Spinal cord (tissue), 9 donors: ENCODE measurements at regions not wholly inside any gene's neighbourhood (a gene's known extent, or its start where the extent isn't known, plus 50 kb on each side); places are given as distances from the start of the nearest gene placed in this dataset.
"Not testable (repeated sequence)": the region's sequence is repeated elsewhere in the genome, so short reads cannot be mapped to it uniquely, and the experiment has no call there.

ENCODE experiments used
- DNase-seq, 6 donors: peaks; one replicate each; pipeline versions ENCODE4 v3.0.0 to v3.0.0-alpha.2; 2013 to 2015; ENCODE audit warnings: low spot score in 6 of 6, low read depth in 4 of 6
- H3K27ac ChIP-seq: one replicate; pipeline ENCODE4 v1.5.1; 2013; ENCODE audit warnings: low read depth, low read length, control low read depth
- H3K27me3 ChIP-seq: one replicate; pipeline ENCODE4 v1.6.1; 2013; ENCODE audit warnings: low read length; ENCODE audit not compliant: control insufficient read depth, insufficient read depth
- H3K36me3 ChIP-seq: one replicate; pipeline ENCODE4 v1.6.1; 2013; ENCODE audit warnings: low read length; ENCODE audit not compliant: control insufficient read depth, insufficient read depth
- H3K4me1 ChIP-seq: one replicate; pipeline ENCODE4 v1.6.1; 2013; ENCODE audit warnings: low read length; ENCODE audit not compliant: control insufficient read depth, insufficient read depth
- H3K4me3 ChIP-seq: one replicate; pipeline ENCODE4 v1.5.1; 2013; ENCODE audit warnings: low read depth, low read length, control low read depth
- H3K9me3 ChIP-seq: one replicate; pipeline ENCODE4 v1.6.1; 2013; ENCODE audit warnings: low read length; ENCODE audit not compliant: control insufficient read depth, insufficient read depth
- WGBS: methylation state at CpG from one replicate; pipeline ENCODE4 v1.1.5; 2013; ENCODE audit warnings: missing lambda C conversion rate; ENCODE audit not compliant: insufficient coverage; 5-methylcytosine and 5-hydroxymethylcytosine counted together
- donor health status: healthy.

GRCh38 chr14:43326501-43327407, 1180.3 kb downstream of the FSCB start:
- not testable (repeated sequence) for H3K4me3 ChIP-seq, H3K27ac ChIP-seq, H3K27me3 ChIP-seq, DNase-seq, H3K9me3 ChIP-seq, H3K4me1 ChIP-seq, H3K36me3 ChIP-seq
- WGBS, result 88% methylated on average over 20 of the region's 24 CpGs

- WGBS, result no CpG with 5 or more reads among the region's 2 CpGs
Measured at GRCh38 chr14:43316427-43316826, 1190.7 kb downstream of the FSCB start.

GRCh38 chr14:43313719-43314118, 1193.4 kb downstream of the FSCB start:
- DNase-seq, result no peak
- no CpG with 5 or more reads among the region's 1 CpG for WGBS

More at GRCh38 chr14:43316427-43316826, 1190.7 kb downstream of the FSCB start:
- DNase-seq, result no peak
- Histone ChIP-seq H3K27me3 (no peaks in the 10 kb centered on the region), H3K36me3 (no peaks in the 10 kb centered on the region), H3K4me3 (no peak overlapping the region), H3K9me3 (no peaks in the 10 kb centered on the region), H3K4me1 (no peaks in the 10 kb centered on the region), H3K27ac (no peak overlapping the region)

GRCh38 chr14:43308421-43309110, 1198.5 kb downstream of the FSCB start:
- Histone ChIP-seq H3K4me3 (no peak overlapping the region), H3K27ac (no peak overlapping the region), H3K4me1 (no peaks in the 10 kb centered on the region), H3K36me3 (no peaks in the 10 kb centered on the region), H3K27me3 (no peaks in the 10 kb centered on the region), H3K9me3 (no peaks in the 10 kb centered on the region)
- no peak for DNase-seq
- WGBS, result no CpG with 5 or more reads among the region's 3 CpGs

More at GRCh38 chr14:43313719-43314118, 1193.4 kb downstream of the FSCB start:
- Histone ChIP-seq H3K9me3 (no peaks in the 10 kb centered on the region), H3K4me3 (no peak overlapping the region), H3K36me3 (no peaks in the 10 kb centered on the region), H3K27me3 (no peaks in the 10 kb centered on the region), H3K4me1 (no peaks in the 10 kb centered on the region), H3K27ac (no peak overlapping the region)

GRCh38 chr14:43307836-43308235, 1199.2 kb downstream of the FSCB start:
- H3K36me3 ChIP-seq, result no peaks in the 10 kb centered on the region
- no peak overlapping the region for H3K4me3 ChIP-seq
- peak in 1 of 6 donors; percentile 37 for DNase-seq
- no peaks in the 10 kb centered on the region for H3K27me3 ChIP-seq
- H3K9me3 ChIP-seq, result no peaks in the 10 kb centered on the region
- no CpG with 5 or more reads among the region's 1 CpG for WGBS
- H3K4me1 ChIP-seq, result no peaks in the 10 kb centered on the region
- no peak overlapping the region for H3K27ac ChIP-seq

- no peaks in the 10 kb centered on the region for H3K27me3 ChIP-seq
- DNase-seq, result no peak
- no peak overlapping the region for H3K4me3 ChIP-seq
- H3K4me1 ChIP-seq, result no peaks in the 10 kb centered on the region
- H3K27ac ChIP-seq, result no peak overlapping the region
- no CpG with 5 or more reads among the region's 2 CpGs for WGBS
- H3K36me3 ChIP-seq, result no peaks in the 10 kb centered on the region
- no peaks in the 10 kb centered on the region for H3K9me3 ChIP-seq
Measured at GRCh38 chr14:43306053-43306452, 1201.0 kb downstream of the FSCB start.

GRCh38 chr14:43297794-43298193, 1209.3 kb downstream of the FSCB start:
- Histone ChIP-seq H3K27me3 (no peaks in the 10 kb centered on the region), H3K9me3 (no peaks in the 10 kb centered on the region), H3K36me3 (no peaks in the 10 kb centered on the region), H3K4me3 (no peak overlapping the region), H3K4me1 (no peaks in the 10 kb centered on the region), H3K27ac (no peak overlapping the region)
- WGBS, result no CpG with 5 or more reads among the region's 1 CpG
- no peak for DNase-seq

GRCh38 chr14:43296061-43296460, 1211.0 kb downstream of the FSCB start:
- WGBS, result no CpG with 5 or more reads among the region's 4 CpGs

GRCh38 chr14:43285575-43285974, 1221.5 kb downstream of the FSCB start:
- H3K9me3 ChIP-seq, result no peaks in the 10 kb centered on the region
- no peak overlapping the region for H3K4me3 ChIP-seq
- DNase-seq, result no peak
- no peak overlapping the region for H3K27ac ChIP-seq
- no peaks in the 10 kb centered on the region for H3K27me3 ChIP-seq
- H3K36me3 ChIP-seq, result no peaks in the 10 kb centered on the region
- no peaks in the 10 kb centered on the region for H3K4me1 ChIP-seq

More at GRCh38 chr14:43296061-43296460, 1211.0 kb downstream of the FSCB start:
- H3K9me3 ChIP-seq, DNase-seq, H3K4me3 ChIP-seq, H3K36me3 ChIP-seq, H3K4me1 ChIP-seq, H3K27ac ChIP-seq, H3K27me3 ChIP-seq: not testable (repeated sequence)

GRCh38 chr14:43260056-43260455, 1247.0 kb downstream of the FSCB start:
- DNase-seq, result no peak
- no peaks in the 10 kb centered on the region for H3K9me3 ChIP-seq
- no peak overlapping the region for H3K27ac ChIP-seq
- no peaks in the 10 kb centered on the region for H3K4me1 ChIP-seq
- H3K36me3 ChIP-seq, result no peaks in the 10 kb centered on the region
- H3K27me3 ChIP-seq, result no peaks in the 10 kb centered on the region
- H3K4me3 ChIP-seq, result no peak overlapping the region
- no CpG with 5 or more reads among the region's 4 CpGs for whole genome bisulfite sequencing
